ENCODE measurements at regions not wholly inside any gene's neighbourhood (a gene's known extent, or its start where the extent isn't known, plus 50 kb on each side); places are given as distances from the start of the nearest gene placed in this dataset.

- WGBS, 2 experiments (ENCODE audit: extremely low coverage in 1 of 2, insufficient coverage in 1 of 2, insufficient read length in 1 of 2, insufficient replicate concordance in 2 of 2, low coverage in 1 of 2, low lambda C conversion rate in 2 of 2, missing lambda C conversion rate in 1 of 2): 95% methylated on average over 3 of the region's 3 CpGs; no CpG with 5 or more reads in 1 of the 2 experiments
- Histone ChIP-seq H3K36me3 (ENCODE audit: control insufficient read depth in 2 of 4, insufficient read depth in 4 of 4, low read length in 3 of 4) (no peaks in the 10 kb centered on the region; a peak in 1 of 8 replicates), H2BK5ac (ENCODE audit: low read depth, low read length) (no peak overlapping the region), H4K8ac (ENCODE audit: extremely low read depth, insufficient read depth, low read length) (no peak overlapping the region), H3K79me1 (ENCODE audit: low read depth, low read length) (no peaks in the 10 kb centered on the region; the same call in 1 of the 2 replicates), H3K18ac (ENCODE audit: extremely low read depth, low read length) (no peak overlapping the region), H2AK5ac (ENCODE audit: low read depth, low read length) (no peak overlapping the region), H3K4ac (replicated peaks; ENCODE audit: insufficient read length, low read depth, low read length) (no peak overlapping the region), H3K9ac (replicated peaks in 1 of 4; ENCODE audit: extremely low read depth in 1 of 4, low read depth in 3 of 4, low read length in 3 of 4) (no peak overlapping the region), H3K23ac (ENCODE audit: insufficient read length) (no peak overlapping the region), H3K4me1 (replicated peaks in 1 of 4; ENCODE audit: control insufficient read depth in 3 of 4, insufficient read depth in 4 of 4, low read length in 3 of 4) (peaks cover 0 to 23% (median 11%) of the 10 kb centered on the region in 4 experiments; a peak in 5 of 7 replicates), H4K20me1 (replicated peaks in 1 of 2; ENCODE audit: control insufficient read depth in 1 of 2, insufficient read depth in 2 of 2, low read length in 2 of 2) (no peaks in the 10 kb centered on the region), H3K4me2 (ENCODE audit: insufficient read depth in 1 of 2, low read depth in 2 of 2, low read length in 2 of 2) (no peak overlapping the region), H2BK120ac (replicated peaks; ENCODE audit: low read depth, low read length) (no peak overlapping the region), H3K23me2 (ENCODE audit: low read depth, low read length) (no peaks in the 10 kb centered on the region), H3K27ac (ENCODE audit: low read depth, low read length) (no peak overlapping the region), H2BK20ac (ENCODE audit: low read length) (no peak overlapping the region), H3K4me3 (ENCODE audit: extremely low read depth in 1 of 4, insufficient read depth in 2 of 4, low read depth in 3 of 4, low read length in 4 of 4) (no peak overlapping the region), H4K91ac (replicated peaks; ENCODE audit: insufficient read length, low read length) (no peak overlapping the region), H3K14ac (ENCODE audit: insufficient read length) (no peak overlapping the region), H3K27me3 (replicated peaks in 1 of 4; ENCODE audit: control insufficient read depth in 3 of 4, extremely low read depth in 1 of 4, insufficient read depth in 3 of 4, low read length in 3 of 4) (no peaks in the 10 kb centered on the region), H2BK12ac (ENCODE audit: low read depth, low read length) (no peak overlapping the region; the same call in 1 of the 2 replicates), H4K5ac (ENCODE audit: insufficient read length, low read depth, low read length) (no peak overlapping the region), H3K56ac (replicated peaks; ENCODE audit: insufficient read length, low read depth, low read length) (no peak overlapping the region), H3K79me2 (ENCODE audit: control insufficient read depth in 1 of 2, insufficient read depth in 2 of 2, low read length in 2 of 2) (0 out of 4 replicates have a peak, but pooled peaks cover 0 to 2% of the 10 kb centered on the region in 2 experiments), H3K9me3 (ENCODE audit: insufficient read depth in 2 of 2, low read depth in 1 of 2, low read length in 1 of 2) (no peaks in the 10 kb centered on the region), H2BK15ac (ENCODE audit: low read length) (no peak overlapping the region), H2AFZ (ENCODE audit: low read length) (no peak overlapping the region)
- CTCF ChIA-PET (ENCODE audit: partially characterized antibody): interaction anchor here (1.3 to 12.3 kb wide), 4 partner anchors 7 to 57 kb away, joined by 3 to 141 read pairs (median 4); no protein-coding TSS in a partner anchor
- no peak for DNase-seq (ENCODE audit: low read depth in 1 of 2, low spot score in 2 of 2)
- POLR2A ChIA-PET (ENCODE audit: partially characterized antibody): no interaction called here
- FAIRE-seq: no peak
- TF ChIP-seq CBX8 (IDR thresholded peaks at IDR 0.05; ENCODE audit: borderline replicate concordance, low read depth, low read length): no peak
Observed at GRCh38 chr12:125343649-125344048, 278.4 kb downstream of the AACS start.
